Activated T-helper 2 cell treated with anti-CD3 and anti-CD28 coated beads, Interferon-gamma antibody, Interleukin-2, Interleukin-4, amounts not matched to agents 10 μg/mL and 5 μg/mL and 100 μg/mL, durations not matched to agents 14 hours and 24 hours and 36 hours (primary cell): ENCODE measurements at regions not wholly inside any gene's neighbourhood (a gene's known extent, or its start where the extent isn't known, plus 50 kb on each side); places are given as distances from the start of the nearest gene placed in this dataset.

ENCODE experiments used
- DNase-seq: peaks from one replicate; pipeline ENCODE4 v3.0.0; 2021; ENCODE audit warnings: low spot score
- H3K27ac Mint-ChIP-seq: one replicate; pipeline ENCODE4 v1.8.0; 2021; ENCODE audit warnings: mixed read lengths
- H3K27me3 Mint-ChIP-seq: one replicate; pipeline ENCODE4 v1.8.0; 2021; ENCODE audit warnings: low read depth, mixed read lengths
- H3K36me3 Mint-ChIP-seq: one replicate; pipeline ENCODE4 v1.8.0; 2021; ENCODE audit warnings: low read depth, mixed read lengths
- H3K4me1 Mint-ChIP-seq: one replicate; pipeline ENCODE4 v1.8.0; 2021; ENCODE audit warnings: low read depth, mixed read lengths
- H3K4me3 Mint-ChIP-seq: one replicate; pipeline ENCODE4 v1.8.0; 2021; ENCODE audit warnings: low read depth, mild to moderate bottlenecking, moderate library complexity, mixed read lengths
- H3K9me3 Mint-ChIP-seq: one replicate; pipeline ENCODE4 v1.8.0; 2021; ENCODE audit warnings: mixed read lengths
- intact Hi-C: fragments of 100-400 bp; cut with micrococcal nuclease; formaldehyde crosslinking; loops from one replicate; pipeline ENCODE4 v1.15.1; 2023

GRCh38 chr13:74860789-74861188 lies 621.2 kb downstream of the TBC1D4 start:
- DNase-seq: no peak
- H3K27me3 Mint-ChIP-seq: no peaks in the 10 kb centered on the region
- H3K36me3 Mint-ChIP-seq: no peaks in the 10 kb centered on the region
- H3K4me1 Mint-ChIP-seq: no peaks in the 10 kb centered on the region
- intact Hi-C loops: no loop called here
- peaks cover 5% of the 10 kb centered on the region for H3K9me3 Mint-ChIP-seq
- H3K4me3 Mint-ChIP-seq: no peak overlapping the region
- H3K27ac Mint-ChIP-seq: no peak overlapping the region

- intact Hi-C loops: no loop called here
- no peaks in the 10 kb centered on the region for H3K9me3 Mint-ChIP-seq
Observed at GRCh38 chr13:74850893-74851292, 631.1 kb downstream of the TBC1D4 start.

GRCh38 chr13:74847966-74848365 lies 634.0 kb downstream of the TBC1D4 start:
- DNase-seq: no peak
- intact Hi-C loops: no loop called here
- Mint-ChIP-seq H3K36me3 (no peaks in the 10 kb centered on the region), H3K4me3 (no peak overlapping the region), H3K27me3 (no peaks in the 10 kb centered on the region), H3K27ac (no peak overlapping the region), H3K9me3 (no peaks in the 10 kb centered on the region), H3K4me1 (no peaks in the 10 kb centered on the region)

More at GRCh38 chr13:74850893-74851292, 631.1 kb downstream of the TBC1D4 start:
- Mint-ChIP-seq H3K36me3 (no peaks in the 10 kb centered on the region), H3K4me1 (no peaks in the 10 kb centered on the region), H3K27me3 (no peaks in the 10 kb centered on the region), H3K27ac (no peak overlapping the region), H3K4me3 (no peak overlapping the region)
- DNase-seq: no peak

GRCh38 chr13:74845806-74846205 lies 636.2 kb downstream of the TBC1D4 start:
- H3K27me3 Mint-ChIP-seq: no peaks in the 10 kb centered on the region

GRCh38 chr13:74841651-74842050 lies 640.3 kb downstream of the TBC1D4 start:
- intact Hi-C loops: no loop called here
- no peaks in the 10 kb centered on the region for H3K4me1 Mint-ChIP-seq

More at GRCh38 chr13:74845806-74846205, 636.2 kb downstream of the TBC1D4 start:
- intact Hi-C loops: no loop called here
- DNase-seq: no peak
- H3K36me3 Mint-ChIP-seq: no peaks in the 10 kb centered on the region
- H3K4me3 Mint-ChIP-seq: no peak overlapping the region
- no peaks in the 10 kb centered on the region for H3K4me1 Mint-ChIP-seq
- no peaks in the 10 kb centered on the region for H3K9me3 Mint-ChIP-seq
- H3K27ac Mint-ChIP-seq: no peak overlapping the region

GRCh38 chr13:74841123-74841522 lies 640.8 kb downstream of the TBC1D4 start:
- intact Hi-C loops: no loop called here
- Mint-ChIP-seq H3K9me3 (no peaks in the 10 kb centered on the region), H3K36me3 (no peaks in the 10 kb centered on the region), H3K4me1 (no peaks in the 10 kb centered on the region), H3K27ac (no peak overlapping the region), H3K4me3 (no peak overlapping the region), H3K27me3 (no peaks in the 10 kb centered on the region)
- DNase-seq: no peak

More at GRCh38 chr13:74841651-74842050, 640.3 kb downstream of the TBC1D4 start:
- H3K27ac Mint-ChIP-seq: no peak overlapping the region
- H3K9me3 Mint-ChIP-seq: no peaks in the 10 kb centered on the region
- no peaks in the 10 kb centered on the region for H3K36me3 Mint-ChIP-seq
- DNase-seq: no peak
- no peak overlapping the region for H3K4me3 Mint-ChIP-seq
- no peaks in the 10 kb centered on the region for H3K27me3 Mint-ChIP-seq

GRCh38 chr13:74839656-74840055 lies 642.3 kb downstream of the TBC1D4 start:
- Mint-ChIP-seq H3K36me3 (no peaks in the 10 kb centered on the region), H3K4me1 (no peaks in the 10 kb centered on the region)

GRCh38 chr13:74838096-74838495 lies 643.9 kb downstream of the TBC1D4 start:
- Mint-ChIP-seq H3K27me3 (no peaks in the 10 kb centered on the region), H3K4me1 (no peaks in the 10 kb centered on the region), H3K4me3 (no peak overlapping the region), H3K9me3 (no peaks in the 10 kb centered on the region), H3K36me3 (no peaks in the 10 kb centered on the region), H3K27ac (no peak overlapping the region)
- no peak for DNase-seq
- intact Hi-C loops: no loop called here

More at GRCh38 chr13:74839656-74840055, 642.3 kb downstream of the TBC1D4 start:
- no peak for DNase-seq
- no peak overlapping the region for H3K4me3 Mint-ChIP-seq
- H3K27ac Mint-ChIP-seq: no peak overlapping the region
- H3K27me3 Mint-ChIP-seq: no peaks in the 10 kb centered on the region
- H3K9me3 Mint-ChIP-seq: no peaks in the 10 kb centered on the region
- intact Hi-C loops: no loop called here

- H3K4me3 Mint-ChIP-seq: no peak overlapping the region
- intact Hi-C loops: no loop called here
- H3K27me3 Mint-ChIP-seq: no peaks in the 10 kb centered on the region
- H3K9me3 Mint-ChIP-seq: no peaks in the 10 kb centered on the region
- DNase-seq: no peak
- H3K27ac Mint-ChIP-seq: no peak overlapping the region
- H3K36me3 Mint-ChIP-seq: no peaks in the 10 kb centered on the region
- no peaks in the 10 kb centered on the region for H3K4me1 Mint-ChIP-seq
Observed at GRCh38 chr13:74836628-74837027, 645.3 kb downstream of the TBC1D4 start.

- no peaks in the 10 kb centered on the region for H3K27me3 Mint-ChIP-seq
Observed at GRCh38 chr13:74835579-74835978, 646.4 kb downstream of the TBC1D4 start.

GRCh38 chr13:74825938-74826246 lies 656.1 kb downstream of the TBC1D4 start:
- no peaks in the 10 kb centered on the region for H3K36me3 Mint-ChIP-seq
- H3K27me3 Mint-ChIP-seq: no peaks in the 10 kb centered on the region
- no peaks in the 10 kb centered on the region for H3K9me3 Mint-ChIP-seq
- no peak overlapping the region for H3K4me3 Mint-ChIP-seq
- intact Hi-C loops: no loop called here
- DNase-seq: no peak
- no peak overlapping the region for H3K27ac Mint-ChIP-seq
- no peaks in the 10 kb centered on the region for H3K4me1 Mint-ChIP-seq

More at GRCh38 chr13:74835579-74835978, 646.4 kb downstream of the TBC1D4 start:
- no peaks in the 10 kb centered on the region for H3K4me1 Mint-ChIP-seq
- intact Hi-C loops: no loop called here
- H3K27ac Mint-ChIP-seq: no peak overlapping the region
- H3K9me3 Mint-ChIP-seq: no peaks in the 10 kb centered on the region
- no peak for DNase-seq
- H3K4me3 Mint-ChIP-seq: no peak overlapping the region
- H3K36me3 Mint-ChIP-seq: no peaks in the 10 kb centered on the region

GRCh38 chr13:74825152-74825937 lies 656.6 kb downstream of the TBC1D4 start:
- no peak for DNase-seq
- intact Hi-C loops: no loop called here
- H3K4me1 Mint-ChIP-seq: no peaks in the 10 kb centered on the region
- no peaks in the 10 kb centered on the region for H3K9me3 Mint-ChIP-seq
- no peaks in the 10 kb centered on the region for H3K27me3 Mint-ChIP-seq
- no peak overlapping the region for H3K4me3 Mint-ChIP-seq
- H3K36me3 Mint-ChIP-seq: no peaks in the 10 kb centered on the region
- H3K27ac Mint-ChIP-seq: no peak overlapping the region

- Mint-ChIP-seq H3K27ac (no peak overlapping the region), H3K9me3 (no peaks in the 10 kb centered on the region), H3K36me3 (no peaks in the 10 kb centered on the region), H3K4me1 (no peaks in the 10 kb centered on the region), H3K27me3 (no peaks in the 10 kb centered on the region), H3K4me3 (no peak overlapping the region)
- intact Hi-C loops: no loop called here
- DNase-seq: no peak
Observed at GRCh38 chr13:74820809-74821208, 661.2 kb downstream of the TBC1D4 start.
